GM23338 (cell line): ENCODE measurements at regions not wholly inside any gene's neighbourhood (a gene's known extent, or its start where the extent isn't known, plus 50 kb on each side); places are given as distances from the start of the nearest gene placed in this dataset.

Source experiments
- ATAC-seq: fragments of 200-7000 bp; cut with Tn5 transposase; 3 replicates; pipeline ENCODE4 v1.9.1; 2020
- DNase-seq: peaks from one replicate; pipeline ENCODE4 v3.0.0-alpha.2; 2015; ENCODE audit warnings: low spot score
- H2AFZ ChIP-seq: fragments of 200-600 bp; sonication (generic); 2 replicates; pipeline ENCODE4 v1.8.0; 2016; ENCODE audit warnings: antibody characterized with exemption, mild to moderate bottlenecking, moderate library complexity
- H3F3A ChIP-seq: fragments of 200-600 bp; sonication (generic); replicated peaks from 2 replicates; pipeline ENCODE4 v1.8.0; 2017; ENCODE audit warnings: antibody characterized with exemption, mixed run types, low read depth
- H3K27ac ChIP-seq: fragments of 200-600 bp; sonication (generic); 2 replicates; pipeline ENCODE4 v1.6.1; 2016; ENCODE audit warnings: low read depth
- H3K27me3 ChIP-seq: fragments of 200-600 bp; sonication (generic); 2 replicates; pipeline ENCODE4 v1.8.0; 2016; ENCODE audit warnings: mild to moderate bottlenecking, mixed run types, moderate library complexity; ENCODE audit not compliant: insufficient read depth
- H3K36me3 ChIP-seq: fragments of 200-600 bp; sonication (generic); 2 replicates; pipeline ENCODE4 v1.8.0; 2016; ENCODE audit warnings: mild to moderate bottlenecking; ENCODE audit not compliant: insufficient read depth
- H3K4me1 ChIP-seq: fragments of 200-600 bp; sonication (generic); 2 replicates; pipeline ENCODE4 v1.8.0; 2016; ENCODE audit warnings: mild to moderate bottlenecking, moderate library complexity; ENCODE audit not compliant: insufficient read depth
- H3K4me2 ChIP-seq: fragments of 200-600 bp; sonication (generic); 2 replicates; pipeline ENCODE4 v1.7.1; 2017; ENCODE audit warnings: mixed run types
- H3K4me3 ChIP-seq: fragments of 200-600 bp; sonication (generic); 2 replicates; pipeline ENCODE4 v1.6.1; 2016; ENCODE audit warnings: mixed run types
- H3K79me2 ChIP-seq: fragments of 200-600 bp; sonication (generic); replicated peaks from 2 replicates; pipeline ENCODE4 v1.8.0; 2017; ENCODE audit warnings: mild to moderate bottlenecking; ENCODE audit not compliant: insufficient read depth
- H3K9me2 ChIP-seq: fragments of 200-600 bp; sonication (generic); 2 replicates; pipeline ENCODE4 v1.8.0; 2017; ENCODE audit not compliant: insufficient read depth
- H4K20me1 ChIP-seq: fragments of 200-600 bp; sonication (generic); replicated peaks from 2 replicates; pipeline ENCODE4 v1.8.0; 2017; ENCODE audit warnings: mild to moderate bottlenecking; ENCODE audit not compliant: insufficient read depth
- H3K27ac Mint-ChIP-seq: 2 replicates; pipeline ENCODE4 v1.8.0; 2020; ENCODE audit warnings: inconsistent platforms, mild to moderate bottlenecking, moderate library complexity, mixed read lengths
- H3K27me3 Mint-ChIP-seq: 3 replicates; pipeline ENCODE4 v1.8.0; 2022; ENCODE audit warnings: low read depth, mild to moderate bottlenecking, moderate library complexity, mixed read lengths, inconsistent platforms; ENCODE audit not compliant: insufficient read depth, poor library complexity
- H3K36me3 Mint-ChIP-seq: 3 replicates; pipeline ENCODE4 v1.8.0; 2021; ENCODE audit warnings: low read depth, mild to moderate bottlenecking, inconsistent platforms, moderate library complexity, mixed read lengths
- H3K4me1 Mint-ChIP-seq: 3 replicates; pipeline ENCODE4 v1.8.0; 2020; ENCODE audit warnings: mild to moderate bottlenecking, inconsistent platforms, mixed read lengths
- H3K4me3 Mint-ChIP-seq: 3 replicates; pipeline ENCODE4 v1.8.0; 2021; ENCODE audit warnings: moderate library complexity, mild to moderate bottlenecking, inconsistent platforms, mixed read lengths
- H3K9me3 Mint-ChIP-seq: 3 replicates; pipeline ENCODE4 v1.8.0; 2020; ENCODE audit warnings: moderate library complexity, mild to moderate bottlenecking, inconsistent platforms, mixed read lengths
- CREB1 ChIP-seq: fragments of 250-450 bp; sonication (Bioruptor Pico); IDR thresholded peaks from 2 replicates; pipeline ENCODE4 v1.5.0; 2020; ENCODE audit warnings: low read depth, mild to moderate bottlenecking, moderate library complexity
- CTCF ChIP-seq, 2 experiments: fragments of 200-600 bp in 1 of 2; sonication (generic) in 1 of 2; conservative IDR thresholded peaks; 2 replicates each; pipeline versions ENCODE4 v1.5.1 to v1.6.1; 2016 to 2017; ENCODE audit warnings: antibody characterized with exemption in 2 of 2, low read depth in 2 of 2, mild to moderate bottlenecking in 2 of 2, moderate library complexity in 1 of 2
- EZH2 ChIP-seq: fragments of 200-600 bp; sonication (generic); IDR thresholded peaks from one replicate; pipeline ENCODE4 v1.8.0; 2017; ENCODE audit warnings: antibody characterized with exemption, mild to moderate bottlenecking, low read depth; ENCODE audit not compliant: unreplicated experiment
- EZH2phosphoT487 ChIP-seq: fragments of 200-600 bp; sonication (generic); IDR thresholded peaks from one replicate; pipeline ENCODE4 v1.8.1; 2018; ENCODE audit warnings: antibody characterized with exemption; ENCODE audit not compliant: unreplicated experiment
- STAT1 ChIP-seq: IDR thresholded peaks from one replicate; pipeline ENCODE4 v1.6.1; 2016; ENCODE audit warnings: antibody characterized with exemption; ENCODE audit not compliant: unreplicated experiment
- ZNF331 ChIP-seq: fragments of 250-450 bp; sonication (Bioruptor Pico); IDR thresholded peaks from 2 replicates; pipeline ENCODE4 v1.5.0; 2020; ENCODE audit warnings: low read depth, mild to moderate bottlenecking, moderate library complexity
- ZNF462 ChIP-seq: fragments of 250-450 bp; sonication (Bioruptor Pico); IDR thresholded peaks from 2 replicates; pipeline ENCODE4 v1.5.0; 2020; ENCODE audit warnings: mild to moderate bottlenecking, moderate library complexity

GRCh38 chr1:4564051-4564450, 90.4 kb upstream of the AJAP1 start:
- Mint-ChIP-seq H3K27ac (no peak overlapping the region), H3K27me3 (peaks cover 10% of the 10 kb centered on the region), H3K4me3 (no peak overlapping the region), H3K36me3 (peaks cover 24% of the 10 kb centered on the region), H3K4me1 (no peaks in the 10 kb centered on the region), H3K9me3 (peaks cover 91% of the 10 kb centered on the region)
- H3K27ac ChIP-seq: no peak overlapping the region
- H3K4me3 ChIP-seq: no peak overlapping the region
- H4K20me1 ChIP-seq: no peaks in the 10 kb centered on the region
- no peaks in the 10 kb centered on the region for H3F3A ChIP-seq
- ATAC-seq (no peak), DNase-seq (no peak)
- H3K4me1 ChIP-seq: no peaks in the 10 kb centered on the region
- no peak overlapping the region for H2AFZ ChIP-seq
- no peaks in the 10 kb centered on the region; the same call in 1 of the 2 replicates for H3K36me3 ChIP-seq
- H3K9me2 ChIP-seq: no peaks in the 10 kb centered on the region
- H3K79me2 ChIP-seq: no peaks in the 10 kb centered on the region
- no peak for TF ChIP-seq STAT1
- no peak for TF ChIP-seq EZH2
- TF ChIP-seq CREB1 (CRISPR knock-in tag): no peak
- no peak for TF ChIP-seq ZNF462 (CRISPR knock-in tag)
- TF ChIP-seq CTCF (conservative IDR thresholded peaks at IDR 0.05; ENCODE audit: low read depth in 2 of 2): no peak
- no peak for TF ChIP-seq ZNF331
- no peak for TF ChIP-seq EZH2phosphoT487
- H3K27me3 ChIP-seq: no peaks in the 10 kb centered on the region
- no peak overlapping the region for H3K4me2 ChIP-seq
